HEK293T (cell line): ENCODE measurements at regions not wholly inside any gene's neighbourhood (a gene's known extent, or its start where the extent isn't known, plus 50 kb on each side); places are given as distances from the start of the nearest gene placed in this dataset.

Experiments used
- ELF4 ChIP-seq: fragments of 450-650 bp; IDR thresholded peaks from 2 replicates; pipeline ENCODE4 v1.6.1; 2017; ENCODE audit warnings: antibody characterized with exemption
- SP1 ChIP-seq: fragments of 450-650 bp; IDR thresholded peaks from 2 replicates; pipeline ENCODE4 v1.6.1; 2017
- SUZ12 ChIP-seq: fragments of 450-650 bp; IDR thresholded peaks from 2 replicates; pipeline ENCODE4 v1.6.1; 2016; ENCODE audit warnings: mild to moderate bottlenecking
- TARDBP ChIP-seq: fragments of 450-650 bp; IDR thresholded peaks from 2 replicates; pipeline ENCODE4 v1.6.1; 2016

DNA sequence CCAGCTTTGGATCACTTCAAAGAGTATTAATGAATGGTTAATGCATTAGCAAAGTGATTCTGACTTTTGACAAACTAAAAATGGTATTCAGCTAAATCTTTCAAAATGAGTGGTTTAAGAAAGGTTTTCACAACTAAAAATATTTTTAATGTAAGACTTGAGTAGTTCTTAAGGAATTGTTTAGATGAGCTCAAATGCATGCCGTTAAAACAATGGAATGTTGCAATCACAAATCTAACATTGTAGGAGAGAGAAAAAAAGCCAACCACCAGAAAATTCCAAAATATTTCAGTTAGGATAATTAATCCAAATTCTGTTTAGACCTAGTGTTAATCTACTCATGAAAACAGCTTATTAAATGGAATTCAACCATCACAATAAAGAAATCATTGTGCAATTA lies 1044.8 kb upstream of the SLC10A2 start:
- no peak for TF ChIP-seq ELF4
- TF ChIP-seq TARDBP = no peak
- TF ChIP-seq SUZ12 = no peak
- TF ChIP-seq SP1 = no peak
